Astrocyte (in vitro differentiated cells and primary cell): ENCODE measurements at regions not wholly inside any gene's neighbourhood (a gene's known extent, or its start where the extent isn't known, plus 50 kb on each side); places are given as distances from the start of the nearest gene placed in this dataset.

Experiments
- DNase-seq: peaks from one replicate; pipeline ENCODE4 v3.0.0-alpha.2; 2010; ENCODE audit warnings: low read depth
- FAIRE-seq: peaks from 2 replicates; lab custom pipeline; 2011; peaks lifted over from hg19 to GRCh38; lab: Jason Lieb, UNC
- H2AFZ ChIP-seq: 2 replicates; pipeline ENCODE4 v1.6.0; 2012; ENCODE audit warnings: low read depth, low read length, inconsistent platforms
- H3K27ac ChIP-seq: 2 replicates; pipeline ENCODE4 v1.5.1; 2011; ENCODE audit warnings: low read depth, low read length, inconsistent platforms
- H3K27me3 ChIP-seq: 2 replicates; pipeline ENCODE4 v1.6.0; 2011; ENCODE audit warnings: low read length, inconsistent platforms; ENCODE audit not compliant: insufficient read depth
- H3K36me3 ChIP-seq: 2 replicates; pipeline ENCODE4 v1.5.1; 2011; ENCODE audit warnings: low read length, inconsistent platforms; ENCODE audit not compliant: insufficient read depth
- H3K4me1 ChIP-seq: 2 replicates; pipeline ENCODE4 v1.5.1; 2011; ENCODE audit warnings: low read length, inconsistent platforms; ENCODE audit not compliant: insufficient read depth
- H3K4me2 ChIP-seq: 2 replicates; pipeline ENCODE4 v1.6.0; 2012; ENCODE audit warnings: low read length, inconsistent platforms
- H3K4me3 ChIP-seq: 2 replicates; pipeline ENCODE4 v1.5.1; 2011; ENCODE audit warnings: low read depth, mild to moderate bottlenecking, low read length, inconsistent platforms; ENCODE audit not compliant: insufficient read depth
- H3K79me2 ChIP-seq: 2 replicates; pipeline ENCODE4 v1.6.0; 2012; ENCODE audit warnings: mild to moderate bottlenecking, low read length, inconsistent platforms; ENCODE audit not compliant: insufficient read depth
- H3K9ac ChIP-seq: 2 replicates; pipeline ENCODE4 v1.6.0; 2012; ENCODE audit warnings: mild to moderate bottlenecking, low read length, inconsistent platforms
- H3K9me3 ChIP-seq: 2 replicates; pipeline ENCODE4 v1.5.1; 2012; ENCODE audit warnings: low read depth, mild to moderate bottlenecking, low read length, inconsistent platforms; ENCODE audit not compliant: insufficient read depth
- H4K20me1 ChIP-seq: 2 replicates; pipeline ENCODE4 v1.6.0; 2012; ENCODE audit warnings: low read length, inconsistent platforms; ENCODE audit not compliant: insufficient read depth
- H3K27ac Mint-ChIP-seq: one replicate; pipeline ENCODE4 v1.8.0; 2021; ENCODE audit warnings: mild to moderate bottlenecking, mixed read lengths; ENCODE audit not compliant: unreplicated experiment
- H3K27me3 Mint-ChIP-seq: one replicate; pipeline ENCODE4 v1.8.0; 2021; ENCODE audit warnings: low read depth, mixed read lengths; ENCODE audit not compliant: unreplicated experiment
- H3K36me3 Mint-ChIP-seq: one replicate; pipeline ENCODE4 v1.8.0; 2021; ENCODE audit warnings: low read depth, mixed read lengths; ENCODE audit not compliant: unreplicated experiment
- H3K4me1 Mint-ChIP-seq: one replicate; pipeline ENCODE4 v1.8.0; 2021; ENCODE audit warnings: low read depth, mixed read lengths; ENCODE audit not compliant: unreplicated experiment
- H3K4me3 Mint-ChIP-seq: one replicate; pipeline ENCODE4 v1.8.0; 2021; ENCODE audit warnings: mild to moderate bottlenecking, moderate library complexity, mixed read lengths; ENCODE audit not compliant: unreplicated experiment
- H3K9me3 Mint-ChIP-seq: one replicate; pipeline ENCODE4 v1.8.0; 2021; ENCODE audit warnings: mild to moderate bottlenecking, mixed read lengths; ENCODE audit not compliant: unreplicated experiment
- EZH2 ChIP-seq: IDR thresholded peaks from 2 replicates; pipeline ENCODE4 v1.6.1; 2012; ENCODE audit warnings: mild to moderate bottlenecking, low read length, inconsistent platforms; ENCODE audit not compliant: insufficient read depth
- TF ChIP-seq, protein P1 (sequence below): IDR thresholded peaks from 2 replicates; pipeline ENCODE4 v1.5.1; 2011; ENCODE audit warnings: low read depth, mild to moderate bottlenecking, inconsistent platforms, low read length, moderate library complexity; ENCODE audit not compliant: insufficient read depth

DNA sequence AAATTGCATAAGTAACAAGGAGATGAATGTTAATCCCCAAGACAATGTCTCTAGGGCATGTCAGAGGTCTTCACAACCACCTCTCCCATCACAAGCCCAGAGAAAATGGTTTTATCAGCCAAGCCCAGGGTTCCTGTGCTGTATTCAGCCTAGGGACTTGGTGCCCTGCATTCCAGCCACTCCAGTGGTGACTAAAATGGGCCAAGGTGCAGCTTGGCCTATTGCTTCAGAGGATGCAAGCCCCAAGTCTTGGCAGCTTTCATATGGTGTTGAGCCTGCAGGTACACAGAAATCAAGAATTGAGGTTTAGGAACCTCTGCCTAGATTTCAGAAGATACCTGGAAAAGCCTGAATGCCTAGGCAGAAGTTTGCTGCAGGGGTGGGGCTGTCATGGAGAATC lies 1118.6 kb downstream of the PLA2G4A start:
- no peak overlapping the region for H3K27ac Mint-ChIP-seq
- peaks cover 3% of the 10 kb centered on the region for H3K36me3 Mint-ChIP-seq
- H3K4me1 ChIP-seq: no peaks in the 10 kb centered on the region
- H3K4me2 ChIP-seq: no peak overlapping the region
- no peaks in the 10 kb centered on the region for H3K9me3 ChIP-seq
- no peaks in the 10 kb centered on the region for H4K20me1 ChIP-seq
- no peaks in the 10 kb centered on the region for H3K36me3 ChIP-seq
- DNase-seq: no peak
- H3K9me3 Mint-ChIP-seq: peaks cover 8% of the 10 kb centered on the region
- H3K27ac ChIP-seq: no peak overlapping the region
- no peak overlapping the region for H2AFZ ChIP-seq
- no peak for FAIRE-seq
- no peak overlapping the region for H3K4me3 Mint-ChIP-seq
- no peak overlapping the region for H3K4me3 ChIP-seq
- H3K4me1 Mint-ChIP-seq: no peaks in the 10 kb centered on the region
- H3K27me3 Mint-ChIP-seq: no peaks in the 10 kb centered on the region
- no peak for TF ChIP-seq EZH2
- TF ChIP-seq, protein P1, sequence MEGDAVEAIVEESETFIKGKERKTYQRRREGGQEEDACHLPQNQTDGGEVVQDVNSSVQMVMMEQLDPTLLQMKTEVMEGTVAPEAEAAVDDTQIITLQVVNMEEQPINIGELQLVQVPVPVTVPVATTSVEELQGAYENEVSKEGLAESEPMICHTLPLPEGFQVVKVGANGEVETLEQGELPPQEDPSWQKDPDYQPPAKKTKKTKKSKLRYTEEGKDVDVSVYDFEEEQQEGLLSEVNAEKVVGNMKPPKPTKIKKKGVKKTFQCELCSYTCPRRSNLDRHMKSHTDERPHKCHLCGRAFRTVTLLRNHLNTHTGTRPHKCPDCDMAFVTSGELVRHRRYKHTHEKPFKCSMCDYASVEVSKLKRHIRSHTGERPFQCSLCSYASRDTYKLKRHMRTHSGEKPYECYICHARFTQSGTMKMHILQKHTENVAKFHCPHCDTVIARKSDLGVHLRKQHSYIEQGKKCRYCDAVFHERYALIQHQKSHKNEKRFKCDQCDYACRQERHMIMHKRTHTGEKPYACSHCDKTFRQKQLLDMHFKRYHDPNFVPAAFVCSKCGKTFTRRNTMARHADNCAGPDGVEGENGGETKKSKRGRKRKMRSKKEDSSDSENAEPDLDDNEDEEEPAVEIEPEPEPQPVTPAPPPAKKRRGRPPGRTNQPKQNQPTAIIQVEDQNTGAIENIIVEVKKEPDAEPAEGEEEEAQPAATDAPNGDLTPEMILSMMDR: no peak
- H3K79me2 ChIP-seq: no peaks in the 10 kb centered on the region
- H3K9ac ChIP-seq: no peak overlapping the region
- no peaks in the 10 kb centered on the region for H3K27me3 ChIP-seq

DNA sequence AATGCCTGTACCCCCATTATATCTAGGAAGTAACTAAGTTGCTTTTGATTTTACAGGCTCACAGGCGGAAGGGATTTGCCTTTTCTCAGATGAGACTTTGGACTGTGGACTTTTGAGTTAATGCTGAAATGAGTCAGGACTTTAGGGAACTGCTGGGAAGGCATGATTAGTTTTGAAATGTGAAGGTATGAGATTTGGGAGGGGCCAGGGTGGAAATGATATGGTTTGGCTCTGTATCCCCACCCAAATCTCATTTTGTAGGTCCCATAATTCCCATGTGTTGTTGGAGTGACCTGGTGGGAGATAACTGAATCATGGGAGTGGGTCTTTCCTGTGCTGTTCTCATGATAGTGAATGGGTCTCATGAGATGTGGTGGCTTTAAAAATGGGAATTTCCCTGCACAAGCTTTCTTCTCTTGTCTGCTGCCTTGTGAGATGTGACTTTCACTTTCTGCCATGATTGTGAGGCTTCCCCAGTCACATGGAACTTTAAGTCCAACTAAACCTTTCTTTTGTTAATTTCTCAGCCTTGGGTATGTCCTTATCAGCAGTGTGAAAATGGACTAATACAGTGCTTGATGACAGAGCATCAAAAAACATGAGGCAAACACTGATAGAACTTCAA lies 1119.5 kb downstream of the PLA2G4A start:
- H3K27me3 Mint-ChIP-seq: no peaks in the 10 kb centered on the region
- no peaks in the 10 kb centered on the region for H3K79me2 ChIP-seq
- no peaks in the 10 kb centered on the region for H3K4me1 Mint-ChIP-seq
- H3K27ac Mint-ChIP-seq: no peak overlapping the region
- H3K4me3 Mint-ChIP-seq: no peak overlapping the region
- peaks cover 8% of the 10 kb centered on the region for H3K9me3 Mint-ChIP-seq
- no peak overlapping the region for H3K4me2 ChIP-seq
- no peak for FAIRE-seq
- H2AFZ ChIP-seq: no peak overlapping the region
- no peaks in the 10 kb centered on the region for H4K20me1 ChIP-seq
- no peaks in the 10 kb centered on the region for H3K36me3 ChIP-seq
- H3K27me3 ChIP-seq: no peaks in the 10 kb centered on the region
- DNase-seq: no peak
- no peak overlapping the region for H3K9ac ChIP-seq
- H3K36me3 Mint-ChIP-seq: peaks cover 3% of the 10 kb centered on the region
- H3K4me1 ChIP-seq: no peaks in the 10 kb centered on the region
- no peak overlapping the region for H3K4me3 ChIP-seq
- H3K9me3 ChIP-seq: no peaks in the 10 kb centered on the region
- TF ChIP-seq EZH2: no peak
- TF ChIP-seq, protein P1: no peak
- no peak overlapping the region for H3K27ac ChIP-seq

DNA sequence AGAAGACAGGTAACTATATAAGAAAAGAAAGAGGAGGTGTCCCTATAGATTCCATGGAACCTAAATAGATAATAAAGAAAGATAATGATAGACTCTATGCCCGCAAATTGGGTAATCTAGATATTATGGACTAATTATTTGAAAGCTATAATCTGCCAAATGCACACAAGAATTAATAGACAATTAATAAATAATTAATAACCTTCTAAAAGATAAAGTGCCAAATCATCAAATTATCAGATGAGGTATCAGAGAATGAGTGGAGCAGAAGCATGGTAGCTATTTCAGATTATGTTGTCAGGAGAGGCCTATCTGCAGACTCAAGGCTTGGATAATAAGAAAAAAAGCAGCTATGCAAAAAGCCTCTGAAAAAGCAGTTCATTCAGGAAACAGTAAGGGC lies 1120.8 kb downstream of the PLA2G4A start:
- DNase-seq (no peak), FAIRE-seq (no peak)
- Mint-ChIP-seq H3K9me3 (peaks cover 8% of the 10 kb centered on the region), H3K4me3 (no peak overlapping the region), H3K27me3 (no peaks in the 10 kb centered on the region), H3K4me1 (no peaks in the 10 kb centered on the region), H3K36me3 (peaks cover 3% of the 10 kb centered on the region), H3K27ac (no peak overlapping the region)
- Histone ChIP-seq H3K4me2 (no peak overlapping the region), H4K20me1 (no peaks in the 10 kb centered on the region), H3K27me3 (no peaks in the 10 kb centered on the region), H3K9me3 (no peaks in the 10 kb centered on the region), H2AFZ (no peak overlapping the region), H3K36me3 (no peaks in the 10 kb centered on the region), H3K79me2 (no peaks in the 10 kb centered on the region), H3K4me3 (no peak overlapping the region), H3K9ac (no peak overlapping the region), H3K4me1 (no peaks in the 10 kb centered on the region), H3K27ac (no peak overlapping the region)
- TF ChIP-seq EZH2: no peak
- TF ChIP-seq, protein P1: no peak
